CD4-positive, alpha-beta T cell treated with Interleukin-12 subunit alpha and Interleukin-12 subunit beta, for 1 hour (primary cell): ENCODE measurements at regions not wholly inside any gene's neighbourhood (a gene's known extent, or its start where the extent isn't known, plus 50 kb on each side); places are given as distances from the start of the nearest gene placed in this dataset.

Experiments
- DNase-seq: peaks from one replicate; pipeline ENCODE4 v3.0.0-alpha.2; 2020

- peak; percentile 27 for DNase-seq
These were observed 94.0 kb downstream of the KLF12 start for GRCh38 chr13:74040200-74040599.

GRCh38 chr13:74039667-74040066 lies 94.5 kb downstream of the KLF12 start:
- DNase-seq: no peak

- no peak for DNase-seq
These were observed 95.0 kb downstream of the KLF12 start for GRCh38 chr13:74039154-74039553.

- DNase-seq: no peak
These were observed 96.4 kb downstream of the KLF12 start for GRCh38 chr13:74037762-74038161.

GRCh38 chr13:74036373-74036772 lies 97.8 kb downstream of the KLF12 start:
- DNase-seq: no peak

GRCh38 chr13:74035896-74036295 lies 98.3 kb downstream of the KLF12 start:
- no peak for DNase-seq

GRCh38 chr13:74032325-74032724 lies 101.9 kb downstream of the KLF12 start:
- DNase-seq: no peak

- no peak for DNase-seq
These were observed 106.9 kb downstream of the KLF12 start for GRCh38 chr13:74027161-74027779.

- DNase-seq: peak; percentile 82
These were observed 107.5 kb downstream of the KLF12 start for GRCh38 chr13:74026753-74027152.

- no peak for DNase-seq
These were observed 108.8 kb downstream of the KLF12 start for GRCh38 chr13:74025369-74025768.

- no peak for DNase-seq
These were observed 109.3 kb downstream of the KLF12 start for GRCh38 chr13:74024856-74025255.

GRCh38 chr13:74024314-74024713 lies 109.9 kb downstream of the KLF12 start:
- DNase-seq: no peak

GRCh38 chr13:74023484-74023883 lies 110.7 kb downstream of the KLF12 start:
- no peak for DNase-seq

GRCh38 chr13:74021505-74021904 lies 112.7 kb downstream of the KLF12 start:
- no peak for DNase-seq

GRCh38 chr13:74018062-74018431 lies 116.2 kb downstream of the KLF12 start:
- DNase-seq: no peak

GRCh38 chr13:74017301-74018061 lies 116.7 kb downstream of the KLF12 start:
- no peak for DNase-seq

- peak; percentile 15 for DNase-seq
These were observed 119.1 kb downstream of the KLF12 start for GRCh38 chr13:74015137-74015536.

- DNase-seq: no peak
These were observed 125.0 kb downstream of the KLF12 start for GRCh38 chr13:74009100-74009668.

GRCh38 chr13:74006666-74007065 lies 127.5 kb downstream of the KLF12 start:
- no peak for DNase-seq

- no peak for DNase-seq
These were observed 128.7 kb downstream of the KLF12 start for GRCh38 chr13:74005320-74006157.

- DNase-seq: no peak
These were observed 130.1 kb downstream of the KLF12 start for GRCh38 chr13:74004109-74004508.

GRCh38 chr13:74003374-74003773 lies 130.8 kb downstream of the KLF12 start:
- no peak for DNase-seq

GRCh38 chr13:74000876-74001275 lies 133.3 kb downstream of the KLF12 start:
- no peak for DNase-seq
